ENCODE measurements at regions not wholly inside any gene's neighbourhood (a gene's known extent, or its start where the extent isn't known, plus 50 kb on each side); places are given as distances from the start of the nearest gene placed in this dataset.

DNA sequence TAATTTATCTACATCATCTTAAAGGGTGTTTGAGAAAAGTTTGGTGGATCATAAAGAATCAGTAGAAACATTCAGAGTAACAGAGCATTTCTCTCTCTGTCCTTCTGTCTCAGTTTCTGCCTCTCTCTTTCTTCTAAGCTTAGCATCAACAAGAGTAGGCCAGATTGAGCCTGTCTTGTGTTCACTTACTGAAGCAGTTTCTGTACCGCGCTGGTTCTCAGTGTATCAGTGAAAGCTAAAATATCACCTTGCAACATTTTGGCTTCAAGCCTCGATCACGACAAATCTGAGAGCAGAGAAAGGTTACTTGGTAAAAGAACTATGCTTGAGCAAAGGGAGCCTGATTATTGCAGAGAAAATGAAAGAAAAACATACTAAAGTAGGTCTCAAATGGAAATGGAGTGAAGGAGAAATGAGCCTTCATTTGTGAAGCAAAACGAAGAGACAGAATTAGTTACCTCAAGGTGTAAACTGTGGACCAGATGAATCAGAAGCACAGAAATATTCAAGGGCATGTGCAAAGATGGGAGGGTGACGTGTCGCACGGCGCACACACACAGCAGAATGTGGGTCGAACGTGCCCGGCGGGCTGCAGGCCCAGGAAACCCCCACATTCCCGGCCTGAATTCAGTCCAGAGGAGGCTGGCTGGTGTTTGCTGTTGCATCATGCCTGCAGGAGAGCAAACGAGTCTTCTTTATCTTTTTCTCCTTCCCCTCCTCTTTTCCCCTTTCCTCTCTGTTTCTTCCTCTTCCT lies 509.3 kb downstream of the QKI start:
- TF ChIP-seq YY1 (IDR thresholded peaks at IDR 0.05; ENCODE audit: low read depth) (no peak), REST (IDR thresholded peaks at IDR 0.05; ENCODE audit: low read depth) (no peak), TAF1 (IDR thresholded peaks at IDR 0.05; ENCODE audit: low read depth) (no peak), EP300 (IDR thresholded peaks at IDR 0.05; ENCODE audit: borderline replicate concordance) (no peak), TCF12 (IDR thresholded peaks at IDR 0.05; ENCODE audit: low read depth) (no peak), RAD21 (IDR thresholded peaks at IDR 0.05; ENCODE audit: low read depth) (no peak), EGR1 (IDR thresholded peaks at IDR 0.05) (no peak), CEBPB (IDR thresholded peaks at IDR 0.05) (no peak), NFIC (IDR thresholded peaks at IDR 0.05) (no peak), ZBTB7A (IDR thresholded peaks at IDR 0.05; ENCODE audit: low read depth) (no peak), CREB1 (IDR thresholded peaks at IDR 0.05; ENCODE audit: low read depth) (no peak), FOXM1 (IDR thresholded peaks at IDR 0.05; ENCODE audit: borderline replicate concordance, low read depth) (no peak), USF1 (IDR thresholded peaks at IDR 0.05) (no peak)
- TF ChIP-seq, protein P1, sequence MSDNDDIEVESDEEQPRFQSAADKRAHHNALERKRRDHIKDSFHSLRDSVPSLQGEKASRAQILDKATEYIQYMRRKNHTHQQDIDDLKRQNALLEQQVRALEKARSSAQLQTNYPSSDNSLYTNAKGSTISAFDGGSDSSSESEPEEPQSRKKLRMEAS (IDR thresholded peaks at IDR 0.05), result no peak

GRCh38 chr6:163922562-163922961 lies 508.0 kb downstream of the QKI start:
- no peak for TF ChIP-seq FOXM1 (IDR thresholded peaks at IDR 0.05; ENCODE audit: borderline replicate concordance, low read depth)
- TF ChIP-seq TCF12 (IDR thresholded peaks at IDR 0.05; ENCODE audit: low read depth), result no peak
- TF ChIP-seq EGR1 (IDR thresholded peaks at IDR 0.05), result no peak
- no peak for TF ChIP-seq ZBTB7A (IDR thresholded peaks at IDR 0.05; ENCODE audit: low read depth)
- TF ChIP-seq CEBPB (IDR thresholded peaks at IDR 0.05), result no peak
- TF ChIP-seq TEAD4 (IDR thresholded peaks at IDR 0.05), result no peak
- no peak for TF ChIP-seq NFIC (IDR thresholded peaks at IDR 0.05)
- no peak for TF ChIP-seq CREB1 (IDR thresholded peaks at IDR 0.05; ENCODE audit: low read depth)
- no peak for TF ChIP-seq TAF1 (IDR thresholded peaks at IDR 0.05; ENCODE audit: low read depth)
- TF ChIP-seq RAD21 (IDR thresholded peaks at IDR 0.05; ENCODE audit: low read depth), result no peak
- no peak for TF ChIP-seq USF1 (IDR thresholded peaks at IDR 0.05)
- TF ChIP-seq YY1 (IDR thresholded peaks at IDR 0.05; ENCODE audit: low read depth), result no peak
- TF ChIP-seq EP300 (IDR thresholded peaks at IDR 0.05; ENCODE audit: borderline replicate concordance), result no peak
- no peak for TF ChIP-seq REST (IDR thresholded peaks at IDR 0.05; ENCODE audit: low read depth)
- TF ChIP-seq, protein P1 (IDR thresholded peaks at IDR 0.05), result no peak

DNA sequence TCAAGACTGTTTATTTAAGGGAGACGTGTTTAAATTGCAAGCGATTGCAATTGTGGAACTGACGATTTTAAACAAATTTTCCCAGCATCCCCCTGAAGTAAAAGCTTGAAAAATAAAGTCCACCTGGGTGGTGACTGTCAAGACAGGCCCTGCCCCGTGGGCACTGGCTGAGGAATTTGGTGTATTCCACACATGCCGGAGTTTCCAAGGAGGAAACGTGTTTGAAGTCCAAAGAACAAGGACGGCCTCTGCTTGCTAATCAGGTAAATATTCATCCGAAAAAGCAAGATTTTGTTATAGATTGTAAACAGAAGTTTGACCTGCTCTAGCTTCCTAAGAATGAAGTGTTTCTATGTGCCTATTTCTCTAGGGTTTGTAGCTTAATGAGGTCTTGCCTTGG lies 505.1 kb downstream of the QKI start:
- TF ChIP-seq TEAD4 (IDR thresholded peaks at IDR 0.05), result no peak
- TF ChIP-seq RAD21 (IDR thresholded peaks at IDR 0.05; ENCODE audit: low read depth), result no peak
- TF ChIP-seq EP300 (IDR thresholded peaks at IDR 0.05; ENCODE audit: borderline replicate concordance), result no peak
- no peak for TF ChIP-seq NFIC (IDR thresholded peaks at IDR 0.05)
- TF ChIP-seq CEBPB (IDR thresholded peaks at IDR 0.05), result no peak
- no peak for TF ChIP-seq YY1 (IDR thresholded peaks at IDR 0.05; ENCODE audit: low read depth)
- TF ChIP-seq FOXM1 (IDR thresholded peaks at IDR 0.05; ENCODE audit: borderline replicate concordance, low read depth), result no peak

DNA sequence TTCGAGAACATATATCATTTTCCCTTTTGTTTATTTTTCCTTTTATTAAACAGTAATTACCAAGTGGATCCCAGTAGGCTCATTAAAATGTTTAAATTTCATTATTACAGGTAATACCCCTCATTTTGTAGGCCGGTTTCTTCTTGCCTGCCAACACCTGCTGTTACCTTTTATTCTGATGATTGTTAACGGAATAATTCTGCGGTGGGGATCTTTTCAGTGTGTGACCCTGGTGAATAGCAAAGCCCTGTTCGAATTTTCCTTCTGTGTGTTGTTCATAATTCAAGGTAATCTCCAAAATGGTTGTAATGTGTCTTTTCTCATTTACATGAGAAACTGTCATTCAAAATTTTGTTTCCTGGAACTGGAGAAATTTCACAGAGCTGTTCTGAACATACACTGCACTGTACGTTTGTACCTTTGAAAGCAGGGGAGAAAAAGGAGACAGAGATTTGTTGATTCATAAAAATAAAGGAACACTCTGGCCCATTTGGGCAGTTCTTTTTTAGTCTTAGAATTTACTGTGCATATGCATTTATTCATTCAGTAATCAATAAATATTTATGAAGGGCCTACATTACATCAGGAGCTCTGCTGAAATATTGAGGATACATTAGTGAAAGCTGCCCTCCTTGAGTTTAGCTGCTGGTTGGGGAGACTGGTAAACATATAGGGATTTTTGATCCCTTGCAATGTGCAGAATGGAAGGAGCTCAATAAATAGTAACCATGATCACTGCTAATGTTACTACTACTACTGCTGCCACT lies 502.0 kb downstream of the QKI start:
- TF ChIP-seq, protein P1 (IDR thresholded peaks at IDR 0.05), result no peak
- no peak for TF ChIP-seq RAD21 (IDR thresholded peaks at IDR 0.05; ENCODE audit: low read depth)
- no peak for TF ChIP-seq NFIC (IDR thresholded peaks at IDR 0.05)
- TF ChIP-seq EGR1 (IDR thresholded peaks at IDR 0.05), result no peak
- TF ChIP-seq TCF12 (IDR thresholded peaks at IDR 0.05; ENCODE audit: low read depth), result no peak
- TF ChIP-seq TAF1 (IDR thresholded peaks at IDR 0.05; ENCODE audit: low read depth), result no peak
- TF ChIP-seq TEAD4 (IDR thresholded peaks at IDR 0.05), result no peak
- no peak for TF ChIP-seq REST (IDR thresholded peaks at IDR 0.05; ENCODE audit: low read depth)
- no peak for TF ChIP-seq CREB1 (IDR thresholded peaks at IDR 0.05; ENCODE audit: low read depth)
